HCEC 1CT (cell line): ENCODE measurements at regions not wholly inside any gene's neighbourhood (a gene's known extent, or its start where the extent isn't known, plus 50 kb on each side); places are given as distances from the start of the nearest gene placed in this dataset.
"Not testable (repeated sequence)": the region's sequence is repeated elsewhere in the genome, so short reads cannot be mapped to it uniquely, and the experiment has no call there.

Experiments used
- DNase-seq: peaks from one replicate; pipeline ENCODE4 v3.0.0-alpha.2; 2017

GRCh38 chr22:23437107-23437395 lies 143.0 kb downstream of the IGLL1 start:
- DNase-seq: not testable (repeated sequence)

GRCh38 chr22:23436354-23437106 lies 143.6 kb downstream of the IGLL1 start:
- DNase-seq: not testable (repeated sequence)

GRCh38 chr22:23435186-23435585 lies 144.9 kb downstream of the IGLL1 start:
- DNase-seq: not testable (repeated sequence)

GRCh38 chr22:23434198-23434830 lies 145.8 kb downstream of the IGLL1 start:
- not testable (repeated sequence) for DNase-seq

GRCh38 chr22:23433127-23434005 lies 146.7 kb downstream of the IGLL1 start:
- not testable (repeated sequence) for DNase-seq

GRCh38 chr22:23432719-23433118 lies 147.4 kb downstream of the IGLL1 start:
- not testable (repeated sequence) for DNase-seq

- DNase-seq: no peak
Observed at GRCh38 chr22:23431337-23432072, 148.6 kb downstream of the IGLL1 start.

GRCh38 chr22:23424551-23425068 lies 155.5 kb downstream of the IGLL1 start:
- not testable (repeated sequence) for DNase-seq

GRCh38 chr22:23424031-23424430 lies 156.1 kb downstream of the IGLL1 start:
- DNase-seq: no peak

- not testable (repeated sequence) for DNase-seq
Observed at GRCh38 chr22:23422281-23422680, 157.8 kb downstream of the IGLL1 start.

GRCh38 chr22:23421300-23421699 lies 158.8 kb downstream of the IGLL1 start:
- DNase-seq: not testable (repeated sequence)

- no peak for DNase-seq
Observed at GRCh38 chr22:23419931-23420330, 160.2 kb downstream of the IGLL1 start.

GRCh38 chr22:23419171-23419570 lies 160.9 kb downstream of the IGLL1 start:
- no peak for DNase-seq

GRCh38 chr22:23418159-23418788 lies 161.8 kb downstream of the IGLL1 start:
- DNase-seq: no peak

- not testable (repeated sequence) for DNase-seq
Observed at GRCh38 chr22:23417327-23417726, 162.8 kb downstream of the IGLL1 start.

- DNase-seq: not testable (repeated sequence)
Observed at GRCh38 chr22:23416169-23416690, 163.9 kb downstream of the IGLL1 start.

- DNase-seq: no peak
Observed at GRCh38 chr22:23415490-23415851, 164.6 kb downstream of the IGLL1 start.

GRCh38 chr22:23414727-23415489 lies 165.2 kb downstream of the IGLL1 start:
- DNase-seq: no peak

- no peak for DNase-seq
Observed at GRCh38 chr22:23411739-23412138, 168.4 kb downstream of the IGLL1 start.

GRCh38 chr22:23410411-23410810 lies 169.7 kb downstream of the IGLL1 start:
- DNase-seq: no peak

GRCh38 chr22:23409976-23410375 lies 170.1 kb downstream of the IGLL1 start:
- no peak for DNase-seq
